CD4-positive, alpha-beta T cell treated with Interleukin-4 for 1 hour (primary cell): ENCODE measurements at regions not wholly inside any gene's neighbourhood (a gene's known extent, or its start where the extent isn't known, plus 50 kb on each side); places are given as distances from the start of the nearest gene placed in this dataset.

Source experiments
- DNase-seq, 2 donors: peaks; one replicate each; pipeline ENCODE4 v3.0.0-alpha.2; 2020 to 2022

DNA sequence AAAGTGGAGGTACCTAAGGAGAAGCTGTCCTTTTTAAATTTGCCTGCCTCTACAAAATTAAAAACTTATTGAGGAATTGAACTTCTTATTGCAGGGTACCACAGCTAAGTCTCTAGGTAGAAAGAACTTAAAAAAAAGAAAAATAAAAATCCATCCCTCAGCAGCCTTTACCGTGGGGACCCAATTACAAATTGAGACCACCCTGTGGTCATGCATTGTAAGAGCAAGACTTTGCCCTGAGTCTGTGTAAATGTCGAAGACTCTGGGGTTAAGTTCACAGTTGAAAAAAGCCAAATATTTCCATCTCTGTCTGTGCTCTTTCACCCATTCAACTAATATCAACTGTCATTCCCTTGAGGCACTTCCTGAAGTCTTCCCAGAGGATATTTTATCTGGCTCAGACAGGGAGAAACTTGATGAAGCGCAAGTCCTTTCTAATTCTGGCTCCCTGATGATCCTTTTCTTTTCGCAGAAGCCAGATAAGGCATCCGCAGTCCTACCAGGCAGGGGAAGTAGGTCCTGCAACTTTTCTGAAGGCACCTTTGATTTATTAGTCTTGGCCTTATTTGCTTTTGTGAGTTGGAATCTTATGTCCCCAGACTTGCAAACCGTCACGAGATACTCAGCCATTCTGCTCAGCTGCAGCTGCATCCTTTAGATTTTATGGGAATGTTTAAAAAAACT lies 323.8 kb upstream of the WWC1 start:
- no peak for DNase-seq

DNA sequence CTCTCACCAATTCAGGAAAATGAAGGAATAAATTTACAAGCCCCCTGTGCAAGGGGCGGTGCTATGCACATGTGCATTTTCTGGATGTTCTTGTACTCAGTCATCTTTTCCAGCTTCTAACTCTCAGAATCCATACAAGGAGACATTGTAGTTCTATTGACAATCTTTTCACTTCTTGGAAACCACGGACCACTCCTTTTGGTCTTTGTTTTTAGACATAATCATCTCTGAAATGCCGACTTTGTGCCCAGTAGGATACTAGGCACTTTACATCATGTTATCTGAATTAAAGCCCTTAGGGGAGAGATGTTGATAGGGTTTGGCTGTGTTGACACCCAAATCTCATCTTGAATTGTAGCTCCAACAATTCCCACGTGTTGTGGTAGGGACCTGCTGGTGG lies 322.6 kb upstream of the WWC1 start:
- no peak for DNase-seq

- no peak for DNase-seq
Measured at GRCh38 chr5:167969998-167970397, 321.4 kb upstream of the WWC1 start.

DNA sequence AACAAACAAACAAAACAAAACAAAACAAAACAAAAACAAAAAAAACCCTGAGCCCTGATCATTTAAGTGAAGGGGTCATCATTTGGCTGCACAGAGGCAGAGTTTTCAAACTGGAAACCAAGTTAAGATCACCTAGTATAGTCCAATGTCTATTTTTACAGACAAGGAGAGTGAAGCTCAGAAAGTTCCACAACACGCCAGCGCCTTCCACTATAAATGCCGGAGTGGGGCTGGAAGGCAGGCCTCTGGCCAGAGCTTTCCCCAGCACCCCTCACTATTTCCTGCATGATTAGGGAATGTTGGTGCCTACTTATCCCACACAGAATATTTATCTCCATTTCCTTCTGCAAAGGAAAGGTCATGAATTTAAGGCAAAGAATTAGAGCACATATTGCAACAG lies 319.7 kb upstream of the WWC1 start:
- DNase-seq, result no peak

DNA sequence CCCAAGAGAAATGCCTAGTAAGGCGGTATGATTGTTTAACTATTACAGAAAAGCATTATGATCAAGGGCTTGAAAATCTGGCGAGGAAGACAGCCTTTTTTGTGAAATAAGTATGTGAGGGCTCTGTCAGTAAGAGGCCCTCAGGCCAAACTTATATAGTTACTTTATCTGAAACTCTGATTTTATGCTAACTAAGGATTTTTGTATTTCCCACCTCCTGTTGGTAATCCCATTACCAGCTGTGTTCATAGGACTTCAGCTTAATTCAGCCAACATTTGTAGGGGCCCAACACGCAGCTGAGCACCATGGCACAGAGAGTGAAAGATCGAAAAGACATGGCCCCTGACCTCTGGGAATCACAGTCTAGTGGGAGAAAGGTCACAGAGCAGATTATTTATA lies 318.3 kb upstream of the WWC1 start:
- no peak for DNase-seq

GRCh38 chr5:167984951-167985350 lies 306.5 kb upstream of the WWC1 start:
- DNase-seq, result no peak

DNA sequence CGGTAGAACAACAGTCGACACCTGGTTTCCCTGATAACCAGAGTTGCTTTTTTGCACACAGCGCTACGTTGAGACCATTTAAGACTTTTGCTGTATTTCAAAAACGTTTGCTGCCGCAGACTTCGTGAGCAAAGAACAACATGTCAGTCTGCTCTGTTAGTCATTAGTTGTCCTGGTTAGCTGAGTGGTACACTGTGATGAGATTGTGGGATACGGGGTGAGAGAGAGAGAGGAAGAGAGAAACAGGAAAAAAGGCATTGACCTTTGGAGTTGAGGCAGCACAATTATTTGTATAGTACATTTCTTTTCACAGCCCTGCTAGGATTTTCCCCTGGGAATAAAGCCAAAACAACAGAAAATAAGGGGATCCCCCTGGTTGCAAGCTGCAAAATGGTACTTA lies 306.1 kb upstream of the WWC1 start:
- no peak for DNase-seq

GRCh38 chr5:167987490-167988280 lies 303.8 kb upstream of the WWC1 start:
- DNase-seq, result no peak

DNA sequence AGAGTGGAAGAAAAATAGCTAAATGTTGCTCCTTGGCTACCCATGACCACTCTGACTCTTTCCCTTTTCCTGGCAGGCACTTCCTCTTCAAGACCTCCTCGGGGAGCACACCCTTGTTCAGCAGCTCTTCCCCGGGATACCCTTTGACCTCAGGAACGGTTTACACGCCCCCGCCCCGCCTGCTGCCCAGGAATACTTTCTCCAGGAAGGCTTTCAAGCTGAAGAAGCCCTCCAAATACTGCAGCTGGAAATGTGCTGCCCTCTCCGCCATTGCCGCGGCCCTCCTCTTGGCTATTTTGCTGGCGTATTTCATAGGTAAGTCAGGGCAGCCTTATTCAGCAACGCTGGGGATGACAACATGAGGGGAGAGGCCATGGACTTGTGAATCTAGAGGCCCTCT lies 298.6 kb upstream of the WWC1 start:
- no peak for DNase-seq

DNA sequence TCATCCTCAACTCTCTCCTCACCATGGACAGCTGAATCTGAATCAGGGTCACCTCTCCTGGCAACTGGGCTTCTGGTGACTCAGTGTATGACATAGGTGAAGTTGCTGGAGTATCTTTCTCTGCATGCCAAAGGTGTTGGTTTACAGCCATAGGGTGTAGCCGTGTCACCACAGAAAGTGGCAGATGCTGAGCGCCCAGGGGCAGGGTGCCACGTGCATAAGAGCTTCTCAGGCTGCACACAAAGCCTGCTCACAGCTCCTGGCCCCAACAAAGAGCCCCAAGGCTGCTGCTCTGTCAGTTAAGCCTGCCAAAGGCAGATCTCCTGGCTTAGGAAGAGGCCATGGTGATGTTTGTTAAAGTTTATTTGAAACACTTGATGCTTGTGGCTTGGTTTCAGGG lies 297.7 kb upstream of the WWC1 start:
- DNase-seq, result no peak

GRCh38 chr5:167995844-167996425 lies 295.5 kb upstream of the WWC1 start:
- DNase-seq, result no peak

GRCh38 chr5:167998148-167998767 lies 293.2 kb upstream of the WWC1 start:
- no peak for DNase-seq

GRCh38 chr5:167999182-167999581 lies 292.3 kb upstream of the WWC1 start:
- DNase-seq, result no peak

DNA sequence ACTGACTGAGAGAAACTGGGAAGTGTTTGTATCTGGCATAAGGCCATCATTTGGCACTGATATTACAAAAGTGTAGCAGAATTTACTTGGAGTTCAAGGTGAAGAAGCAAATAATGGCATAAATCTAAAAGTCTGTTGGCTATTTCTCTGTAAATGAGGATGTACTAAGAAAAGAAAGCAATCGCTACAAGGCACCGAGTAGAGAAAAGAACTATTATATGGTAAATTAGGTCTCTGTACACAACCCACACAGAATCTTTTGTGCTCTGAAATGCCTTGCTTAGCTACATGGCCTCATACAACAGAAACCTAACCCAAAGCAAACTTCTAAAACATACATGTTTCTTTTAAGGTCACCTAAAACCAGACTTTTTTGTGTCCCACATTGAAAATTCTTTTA lies 290.1 kb upstream of the WWC1 start:
- no peak for DNase-seq

- no peak for DNase-seq
Measured at GRCh38 chr5:168002116-168002515, 289.3 kb upstream of the WWC1 start.

DNA sequence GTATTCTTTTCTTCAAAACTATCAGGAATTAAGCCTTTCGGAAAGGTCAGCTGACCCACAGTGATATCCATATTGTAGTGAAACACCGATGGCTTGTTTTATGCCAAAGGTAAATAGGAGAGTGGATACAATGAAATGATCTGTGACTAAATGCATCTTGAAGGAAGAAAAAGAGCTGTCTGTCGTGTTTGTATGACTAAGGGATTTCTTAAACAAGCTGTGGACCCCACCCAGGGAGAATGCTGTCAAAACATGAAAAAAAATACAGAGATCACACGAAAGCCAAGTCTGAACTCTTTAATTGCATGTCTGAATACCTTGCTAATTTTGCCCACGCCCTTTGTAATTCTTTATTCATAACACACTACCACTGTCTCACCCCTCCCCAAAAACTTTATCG lies 286.4 kb upstream of the WWC1 start:
- no peak for DNase-seq

- no peak for DNase-seq
Measured at GRCh38 chr5:168005936-168006335, 285.5 kb upstream of the WWC1 start.

- no peak for DNase-seq
Measured at GRCh38 chr5:168006456-168007130, 284.9 kb upstream of the WWC1 start.

- no peak for DNase-seq
Measured at GRCh38 chr5:168007286-168007685, 284.2 kb upstream of the WWC1 start.

- no peak for DNase-seq
Measured at GRCh38 chr5:168008555-168008954, 282.9 kb upstream of the WWC1 start.

DNA sequence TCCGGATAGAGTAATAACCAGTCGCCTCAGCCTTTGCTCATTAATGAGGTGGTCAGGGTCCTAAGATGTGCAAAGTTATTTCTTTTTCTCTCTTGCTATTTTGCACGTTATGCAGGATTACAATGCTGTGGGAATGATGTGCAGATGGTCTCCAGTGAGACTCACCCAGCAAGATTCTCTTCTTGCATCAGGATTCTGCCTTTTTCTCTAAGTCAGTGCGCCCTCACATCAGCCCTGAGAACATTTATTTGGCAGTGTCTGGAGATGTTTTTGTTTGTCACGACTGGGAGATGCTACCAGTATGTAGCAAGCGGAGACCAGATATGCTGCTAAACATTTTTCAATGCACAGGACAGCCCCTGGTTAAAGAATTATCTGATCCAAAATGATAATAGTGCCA lies 280.3 kb upstream of the WWC1 start:
- no peak for DNase-seq

DNA sequence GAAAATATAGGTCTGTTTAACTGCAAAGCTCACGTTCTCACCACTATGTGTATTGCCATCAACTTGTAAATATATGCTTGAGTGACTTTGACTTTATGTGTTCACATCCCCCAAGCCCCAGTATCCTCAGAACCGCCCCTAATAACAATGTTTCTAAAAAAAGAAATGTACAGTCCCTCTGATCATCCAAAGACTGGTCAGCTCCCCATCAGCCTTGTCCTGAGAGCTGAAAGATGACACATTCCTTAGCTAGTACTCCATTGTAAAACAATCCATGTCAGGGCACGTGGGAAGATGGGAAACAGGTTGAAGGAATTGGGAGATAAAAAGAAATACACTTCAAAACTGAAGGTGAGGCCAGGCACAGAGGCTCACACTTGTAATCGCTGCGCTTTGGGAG lies 279.4 kb upstream of the WWC1 start:
- no peak for DNase-seq

GRCh38 chr5:168013546-168013945 lies 277.9 kb upstream of the WWC1 start:
- no peak for DNase-seq
